Heart right ventricle (tissue), 16 donors: ENCODE measurements at regions not wholly inside any gene's neighbourhood (a gene's known extent, or its start where the extent isn't known, plus 50 kb on each side); places are given as distances from the start of the nearest gene placed in this dataset.

Source experiments
- ATAC-seq, 8 donors: fragments of 200-7000 bp; cut with Tn5 transposase; one replicate each; pipeline ENCODE4 v1.9.1; 2020; ENCODE audit warnings: mild to moderate bottlenecking in 8 of 8, moderate library complexity in 8 of 8, moderate number of reproducible peaks in 1 of 8
- DNase-seq, 2 donors: peaks; one replicate each; pipeline ENCODE4 v3.0.0-alpha.2; 2020
- H3K27ac ChIP-seq, 10 donors: fragments of 200-600 bp; sonication (generic) in 2 of 10; one replicate each; pipeline versions ENCODE4 v1.5.0 to v1.8.0; 2020 to 2022; ENCODE audit warnings: mild to moderate bottlenecking in 3 of 10
- H3K27me3 ChIP-seq, 7 donors: fragments of 200-600 bp; one replicate each; pipeline ENCODE4 v1.8.0; 2021 to 2022; ENCODE audit warnings: mild to moderate bottlenecking in 2 of 7
- H3K36me3 ChIP-seq, 9 donors: fragments of 200-600 bp; sonication (generic) in 1 of 9; one replicate each; pipeline versions ENCODE4 v1.5.0 to v1.8.0; 2020 to 2022; ENCODE audit warnings: mild to moderate bottlenecking in 2 of 9
- H3K4me1 ChIP-seq, 9 donors: fragments of 200-600 bp; sonication (generic) in 1 of 9; one replicate each; pipeline versions ENCODE4 v1.5.0 to v1.8.0; 2020 to 2022; ENCODE audit warnings: mild to moderate bottlenecking in 4 of 9
- H3K4me3 ChIP-seq, 10 donors: fragments of 200-600 bp; sonication (generic) in 2 of 10; one replicate each; pipeline versions ENCODE4 v1.5.0 to v1.8.0; 2020 to 2022; ENCODE audit warnings: mild to moderate bottlenecking in 7 of 10, moderate library complexity in 2 of 10
- H3K9me3 ChIP-seq, 11 donors: fragments of 200-600 bp in 10 of 11; sonication (generic) in 2 of 11; one replicate each; pipeline versions ENCODE4 v1.5.0 to v1.8.0; 2013 to 2022; ENCODE audit warnings: mild to moderate bottlenecking in 2 of 11, control low read depth in 1 of 11, moderate library complexity in 1 of 11
- WGBS, 2 donors: extraction: QIAGEN DNeasy Blood & Tissue Kit; methylation state at CpG; one replicate each; pipeline ENCODE4 v1.1.7; 2013; ENCODE audit warnings: inconsistent platforms in 1 of 2; 5-methylcytosine and 5-hydroxymethylcytosine counted together
- intact Hi-C, 10 donors: fragments of 100-400 bp; cut with DNase I; formaldehyde crosslinking; loops; one replicate each; pipeline versions ENCODE4 v1.11.1 to v1.14.2; 2022
- TF ChIP-seq, protein P1 (sequence below), 9 donors: fragments of 200-600 bp; sonication (generic) in 2 of 9; IDR thresholded peaks; one replicate each; pipeline versions ENCODE4 v1.5.0 to v1.8.0; 2021 to 2022; ENCODE audit warnings: antibody characterized with exemption in 9 of 9, mild to moderate bottlenecking in 5 of 9, moderate library complexity in 1 of 9
- donor health status: Arrhythmogenic right ventricular cardiomyopathy.
- donor health status: ischemic (EF 13 %, LVEDD 7.1; RV severe dilation, severe dysfunction).
- donor health status: healthy with polysubstance abuse.
- donor health status: DM: no; HTN: yes; CAD: no.
- donor health status: DM: no; HTN: no; CAD: no.
- donor health status: ischemic (EF 25% LVEDD 6.9; RV normal size, moderate dysfunction).
- donor health status: ischemic (EF 25% LVEDD 5.7; RV mildly dilated, moderate dysfunction).
- donor health status: healthy.
- donor health status: DM: yes; HTN: yes; CAD: no.
- donor health status: Ischemic cardiomyopathy.
- donor health status: ischemic (EF 35%, LVEDD 5.7; RV mildly dilated, moderate dysfunction).
- donor health status: nonischemic (EF 11% LVEDD 7.7; RV severe dilation, severe dysfunction).
- donor health status: DM: yes; HTN: yes; CAD: no.
- donor health status: PGD.
- donor health status: ischemic (EF 29% LVEDD 5.4; RV normal size, mild dysfunction).
- donor health status: nonischemic (EF 23%, LVEDD 6.1; RV moderate dilation, normal function).

- Histone ChIP-seq H3K4me1 (no peaks in the 10 kb centered on the region), H3K27ac (no peak overlapping the region), H3K4me3 (no peak overlapping the region), H3K36me3 (no peaks in the 10 kb centered on the region), H3K9me3 (peaks cover 0 to 17% (median 10%) of the 10 kb centered on the region in 11 donors), H3K27me3 (peaks cover 0 to 11% (median 0%) of the 10 kb centered on the region in 7 donors)
- WGBS, 2 donors = 74 to 81% methylated on average over 8 of the region's 8 CpGs
- no peak for ATAC-seq
- DNase-seq = no peak
- intact Hi-C loops = no loop called here
- TF ChIP-seq, protein P1, sequence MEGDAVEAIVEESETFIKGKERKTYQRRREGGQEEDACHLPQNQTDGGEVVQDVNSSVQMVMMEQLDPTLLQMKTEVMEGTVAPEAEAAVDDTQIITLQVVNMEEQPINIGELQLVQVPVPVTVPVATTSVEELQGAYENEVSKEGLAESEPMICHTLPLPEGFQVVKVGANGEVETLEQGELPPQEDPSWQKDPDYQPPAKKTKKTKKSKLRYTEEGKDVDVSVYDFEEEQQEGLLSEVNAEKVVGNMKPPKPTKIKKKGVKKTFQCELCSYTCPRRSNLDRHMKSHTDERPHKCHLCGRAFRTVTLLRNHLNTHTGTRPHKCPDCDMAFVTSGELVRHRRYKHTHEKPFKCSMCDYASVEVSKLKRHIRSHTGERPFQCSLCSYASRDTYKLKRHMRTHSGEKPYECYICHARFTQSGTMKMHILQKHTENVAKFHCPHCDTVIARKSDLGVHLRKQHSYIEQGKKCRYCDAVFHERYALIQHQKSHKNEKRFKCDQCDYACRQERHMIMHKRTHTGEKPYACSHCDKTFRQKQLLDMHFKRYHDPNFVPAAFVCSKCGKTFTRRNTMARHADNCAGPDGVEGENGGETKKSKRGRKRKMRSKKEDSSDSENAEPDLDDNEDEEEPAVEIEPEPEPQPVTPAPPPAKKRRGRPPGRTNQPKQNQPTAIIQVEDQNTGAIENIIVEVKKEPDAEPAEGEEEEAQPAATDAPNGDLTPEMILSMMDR (IDR thresholded peaks at IDR 0.05) = no peak
These were observed 224.5 kb upstream of the PSMD7 start for GRCh38 chr16:74071996-74072535.

- ATAC-seq (no peak), DNase-seq (no peak)
- Histone ChIP-seq H3K27ac (no peak overlapping the region), H3K4me3 (no peak overlapping the region), H3K4me1 (no peaks in the 10 kb centered on the region), H3K36me3 (no peaks in the 10 kb centered on the region), H3K9me3 (peaks cover 0 to 11% (median 6%) of the 10 kb centered on the region in 11 donors), H3K27me3 (peaks cover 0 to 14% (median 0%) of the 10 kb centered on the region in 7 donors)
- TF ChIP-seq, protein P1 (IDR thresholded peaks at IDR 0.05) = no peak
- WGBS, 2 donors = 78% methylated on average over 10 of the region's 10 CpGs
- intact Hi-C loops = no loop called here
These were observed 226.4 kb upstream of the PSMD7 start for GRCh38 chr16:74070237-74070636.

DNA sequence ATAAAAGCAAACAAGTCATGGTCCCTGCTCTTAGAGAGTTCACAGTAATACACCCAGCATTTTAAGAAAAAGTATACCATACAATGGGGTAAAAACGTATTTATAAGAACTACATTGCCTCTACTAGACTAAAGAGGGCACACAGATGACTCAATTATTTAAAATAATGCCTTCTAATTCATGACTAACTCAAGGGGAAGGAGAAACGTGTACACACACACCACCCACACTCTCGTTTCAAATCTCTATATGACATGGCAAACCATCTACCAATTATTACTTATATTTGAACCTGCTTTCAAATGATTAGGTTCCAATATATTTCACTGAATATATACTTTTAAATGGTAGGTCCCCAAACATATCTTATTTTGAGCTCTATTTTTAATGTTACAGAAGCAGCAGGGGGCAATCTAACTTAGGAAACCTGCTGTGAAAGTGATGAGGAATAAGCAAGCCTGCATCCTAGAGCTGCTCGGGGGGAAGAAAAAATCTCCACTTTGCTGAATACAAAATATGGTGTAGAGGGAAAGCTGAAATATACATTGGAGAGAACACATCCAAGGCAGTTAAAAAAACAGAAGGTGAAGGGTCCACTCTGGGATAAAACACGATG, 232.4 kb upstream of the PSMD7 start:
- Histone ChIP-seq H3K4me3 (no peak overlapping the region), H3K9me3 (peaks cover 0 to 5% (median 0%) of the 10 kb centered on the region in 11 donors), H3K27me3 (peaks cover 0 to 20% (median 0%) of the 10 kb centered on the region in 7 donors), H3K36me3 (no peaks in the 10 kb centered on the region), H3K27ac (no peak overlapping the region), H3K4me1 (no peaks in the 10 kb centered on the region)
- 55 to 57% methylated on average over 5 of the region's 5 CpGs for WGBS, 2 donors
- ATAC-seq (no peak), DNase-seq (no peak)
- TF ChIP-seq, protein P1 (IDR thresholded peaks at IDR 0.05) = peak in 4 of 9 donors; percentile 14 to 36 (median 21)
- intact Hi-C loops = loop anchor here in 2 of 10 donors (5.0 to 10.0 kb wide), 2 partner anchors 161 to 163 kb away; no protein-coding TSS in a partner anchor

GRCh38 chr16:74053826-74054225, 242.8 kb upstream of the PSMD7 start:
- intact Hi-C loops = no loop called here
- peak in 4 of 8 donors; percentile 11 to 56 (median 33) for ATAC-seq
- H3K27ac ChIP-seq = peak overlapping the region in 1 of 10 donors; percentile 15
- no peak overlapping the region for H3K4me3 ChIP-seq
- TF ChIP-seq, protein P1 (IDR thresholded peaks at IDR 0.05) = no peak
- no peaks in the 10 kb centered on the region for H3K36me3 ChIP-seq
- peaks cover 0 to 18% (median 0%) of the 10 kb centered on the region in 11 donors for H3K9me3 ChIP-seq
- peaks cover 0 to 12% (median 0%) of the 10 kb centered on the region in 9 donors for H3K4me1 ChIP-seq
- WGBS, 2 donors = 36 to 39% methylated on average over 4 of the region's 4 CpGs
- no peak for DNase-seq
- no peaks in the 10 kb centered on the region for H3K27me3 ChIP-seq
